HepG2 (cell line): ENCODE measurements at regions not wholly inside any gene's neighbourhood (a gene's known extent, or its start where the extent isn't known, plus 50 kb on each side); places are given as distances from the start of the nearest gene placed in this dataset.
A peak's percentile ranks its signal among the peaks of the same experiment; 100 is the strongest.

Source experiments
- ATAC-seq: fragments of 200-7000 bp; cut with Tn5 transposase; 3 replicates; pipeline ENCODE4 v1.9.1; 2020; ENCODE audit warnings: mild to moderate bottlenecking, moderate library complexity
- BruUV-seq: library from RNA; stranded (reverse); fragments of 400-500 nt; replicated peaks from 2 replicates; lab custom pipeline; 2021; lab: Mats Ljungman, UMichigan
- CTCF ChIA-PET: fragments of 300-600 bp; formaldehyde crosslinking; extraction: SDS; loops from one replicate; lab custom pipeline; 2021; ENCODE audit warnings: low total read pairs, inconsistent platforms, low intra/inter-chr PET ratio; lab: Yijun Ruan, JAX
- POLR2A ChIA-PET: fragments of 350-600 bp; sonication (Branson Sonifier 250); formaldehyde crosslinking; loops from one replicate; lab custom pipeline; 2020; ENCODE audit warnings: antibody characterized with exemption, inconsistent platforms; lab: Yijun Ruan, JAX
- DNase-seq: peaks from one replicate; pipeline ENCODE4 v3.0.0-alpha.2; 2015; ENCODE audit warnings: low spot score
- FAIRE-seq: peaks from 3 replicates; lab custom pipeline; 2011; peaks lifted over from hg19 to GRCh38; lab: Jason Lieb, UNC
- H2AFZ ChIP-seq: one replicate; pipeline ENCODE4 v1.6.1; 2011; ENCODE audit warnings: low read length, inconsistent platforms
- H3K27ac ChIP-seq: fragments of 300-600 bp; 3 replicates; pipeline ENCODE4 v1.8.0; 2011; ENCODE audit warnings: mixed run types, mild to moderate bottlenecking, mixed read lengths, low read length, inconsistent platforms; ENCODE audit not compliant: insufficient read depth; ENCODE audit errors: extremely low read length
- H3K27me3 ChIP-seq, 2 experiments: fragments of 200-600 bp in 1 of 2; 2 replicates in 1 of 2; 3 replicates in 1 of 2; pipeline versions ENCODE4 v1.6.0 to v1.8.0; 2011; ENCODE audit warnings: low read length in 2 of 2, mild to moderate bottlenecking in 2 of 2, moderate library complexity in 2 of 2, inconsistent platforms in 1 of 2; ENCODE audit not compliant: insufficient read depth in 2 of 2, control insufficient read depth in 1 of 2
- H3K36me3 ChIP-seq, 2 experiments: fragments of 200-600 bp in 1 of 2; replicated peaks in 1 of 2; 2 replicates in 1 of 2; 3 replicates in 1 of 2; pipeline versions ENCODE4 v1.5.1 to v1.8.0; 2011; ENCODE audit warnings: low read length in 2 of 2, inconsistent platforms in 1 of 2; ENCODE audit not compliant: insufficient read depth in 2 of 2, control insufficient read depth in 1 of 2
- H3K4me1 ChIP-seq: 2 replicates; pipeline ENCODE4 v1.5.1; 2012; ENCODE audit warnings: low read length, inconsistent platforms; ENCODE audit not compliant: insufficient read depth
- H3K4me2 ChIP-seq: 2 replicates; pipeline ENCODE4 v1.6.0; 2011; ENCODE audit warnings: low read depth, low read length, inconsistent platforms
- H3K4me3 ChIP-seq, 3 experiments: fragments of 200-600 bp in 1 of 3; sonication (generic), shearing (Covaris generic) in 1 of 3; replicated peaks in 1 of 3; 2 replicates each; pipeline ENCODE4 v1.5.1; 2011 to 2016; ENCODE audit warnings: low read length in 3 of 3, inconsistent platforms in 2 of 3, low read depth in 2 of 3, mild to moderate bottlenecking in 2 of 3, control low read depth in 1 of 3, mixed read lengths in 1 of 3; ENCODE audit not compliant: insufficient read depth in 1 of 3
- H3K79me2 ChIP-seq: one replicate; pipeline ENCODE4 v1.6.1; 2011; ENCODE audit warnings: low read length, inconsistent platforms; ENCODE audit not compliant: insufficient read depth
- H3K9ac ChIP-seq: 2 replicates; pipeline ENCODE4 v1.6.0; 2011; ENCODE audit warnings: mild to moderate bottlenecking, low read depth, low read length, inconsistent platforms; ENCODE audit not compliant: insufficient read depth
- H3K9me3 ChIP-seq: 2 replicates; pipeline ENCODE4 v1.5.1; 2012; ENCODE audit warnings: mild to moderate bottlenecking, low read length
- H4K20me1 ChIP-seq: 2 replicates; pipeline ENCODE4 v1.6.0; 2011; ENCODE audit warnings: inconsistent platforms, mild to moderate bottlenecking, low read length, moderate library complexity; ENCODE audit not compliant: insufficient read depth
- MAX ChIP-seq: IDR thresholded peaks from 2 replicates; pipeline ENCODE4 v1.6.1; 2012; ENCODE audit warnings: inconsistent platforms
- MED1 ChIP-seq: sonication (generic); formaldehyde crosslinking; IDR thresholded peaks from 2 replicates; pipeline ENCODE4 v1.4.0; 2020; ENCODE audit warnings: missing genetic modification reagents
- PTBP1 ChIP-seq: fragments of 200-400 bp; formaldehyde crosslinking; IDR thresholded peaks from 2 replicates; pipeline ENCODE4 v1.6.1; 2018; ENCODE audit warnings: low read length, low read depth; ENCODE audit not compliant: poor library complexity, severe bottlenecking
- RAD21 ChIP-seq: fragments of 450-650 bp; formaldehyde crosslinking; IDR thresholded peaks from 2 replicates; pipeline ENCODE4 v1.5.0; 2020; ENCODE audit warnings: mild to moderate bottlenecking
- SAFB2 ChIP-seq: sonication (generic); formaldehyde crosslinking; IDR thresholded peaks from 2 replicates; pipeline ENCODE4 v1.5.1; 2020; ENCODE audit warnings: missing genetic modification reagents, low read depth, mild to moderate bottlenecking, borderline replicate concordance
- SMAD3 ChIP-seq: sonication (generic); formaldehyde crosslinking; IDR thresholded peaks from 2 replicates; pipeline ENCODE4 v1.4.0; 2020; ENCODE audit warnings: missing genetic modification reagents
- SMC3 ChIP-seq: IDR thresholded peaks from 2 replicates; pipeline ENCODE4 v1.6.1; 2011; ENCODE audit warnings: low read length, improper control_type of control experiment
- TEF ChIP-seq: sonication (generic); formaldehyde crosslinking; IDR thresholded peaks from 2 replicates; pipeline ENCODE4 v1.5.0; 2020; ENCODE audit warnings: missing genetic modification reagents
- ZNF124 ChIP-seq: sonication (generic); formaldehyde crosslinking; IDR thresholded peaks from 2 replicates; pipeline ENCODE4 v1.4.0; 2020; ENCODE audit warnings: missing genetic modification reagents
- ZNF225 ChIP-seq: sonication (generic); formaldehyde crosslinking; IDR thresholded peaks from 2 replicates; pipeline ENCODE4 v1.4.0; 2020; ENCODE audit warnings: mild to moderate bottlenecking, missing genetic modification reagents
- ZNF609 ChIP-seq: sonication (generic); formaldehyde crosslinking; IDR thresholded peaks from 2 replicates; pipeline ENCODE4 v1.4.0; 2020; ENCODE audit warnings: mild to moderate bottlenecking, missing genetic modification reagents, borderline replicate concordance
- ZNF768 ChIP-seq: sonication (generic); formaldehyde crosslinking; IDR thresholded peaks from 2 replicates; pipeline ENCODE4 v1.4.0; 2020; ENCODE audit warnings: missing genetic modification reagents
- WGBS: methylation state at CpG from one replicate; pipeline ENCODE4 v1.1.6; 2017; ENCODE audit warnings: low lambda C conversion rate; 5-methylcytosine and 5-hydroxymethylcytosine counted together
- in situ Hi-C: cut with HindIII; loops from 2 replicates; pipeline ENCODE4 v1.10.0; 2017; ENCODE audit warnings: low pct_unique_long_range_greater_than_20kb; ENCODE audit not compliant: extremely low pct_ligation_motif_present
- intact Hi-C: fragments of 100-400 bp; cut with micrococcal nuclease; formaldehyde crosslinking; loops from one replicate; pipeline ENCODE4 v1.10.0; 2022; ENCODE audit not compliant: unreplicated experiment

- 100% methylated on average over 1 of the region's 2 CpGs for WGBS
- no TSS peak for BruUV-seq
- H3K36me3 ChIP-seq: no peaks in the 10 kb centered on the region
- H2AFZ ChIP-seq: no peak overlapping the region
- ATAC-seq: no peak
- no peaks in the 10 kb centered on the region for H4K20me1 ChIP-seq
- intact Hi-C loops: no loop called here
- no peak for DNase-seq
- H3K9ac ChIP-seq: no peak overlapping the region
- in situ Hi-C loops: no loop called here
- H3K79me2 ChIP-seq: no peaks in the 10 kb centered on the region
- peaks cover 0 to 5% of the 10 kb centered on the region in 2 experiments; a peak in 1 of 5 replicates for H3K27me3 ChIP-seq
- no peak for TF ChIP-seq SAFB2
- H3K9me3 ChIP-seq: no peaks in the 10 kb centered on the region
- H3K4me1 ChIP-seq: peaks cover 19% of the 10 kb centered on the region
- ChIA-PET CTCF (no interaction called here), POLR2A (no interaction called here)
- no peak for FAIRE-seq
- no peak overlapping the region for H3K4me2 ChIP-seq
- H3K27ac ChIP-seq: no peak overlapping the region
- no peak overlapping the region for H3K4me3 ChIP-seq
Measured at GRCh38 chr10:44287408-44287807, 97.5 kb downstream of the CXCL12 start.

GRCh38 chr10:44284198-44285084 is 100.5 kb downstream of the CXCL12 start:
- Histone ChIP-seq H3K4me2 (no peak overlapping the region), H4K20me1 (no peaks in the 10 kb centered on the region), H3K36me3 (no peaks in the 10 kb centered on the region), H2AFZ (no peak overlapping the region), H3K27me3 (peaks cover 0 to 5% of the 10 kb centered on the region in 2 experiments; a peak in 1 of 5 replicates), H3K9ac (no peak overlapping the region), H3K4me1 (peaks cover 33% of the 10 kb centered on the region), H3K27ac (no peak overlapping the region), H3K4me3 (no peak overlapping the region), H3K9me3 (no peaks in the 10 kb centered on the region), H3K79me2 (no peaks in the 10 kb centered on the region)
- in situ Hi-C loops: no loop called here
- WGBS: 32% methylated on average over 4 of the region's 6 CpGs
- ATAC-seq (peak; percentile 100), FAIRE-seq (no peak), DNase-seq (peak; percentile 23)
- intact Hi-C loops: no loop called here
- CTCF ChIA-PET: interaction anchor here (0.6 kb wide), 1 partner anchor 63 kb away, joined by 3 read pairs; no protein-coding TSS in a partner anchor
- no TSS peak for BruUV-seq
- POLR2A ChIA-PET: no interaction called here
- no peak for TF ChIP-seq ZNF609 (CRISPR knock-in tag)
- peak; percentile 61; the same call in 1 of the 2 replicates for TF ChIP-seq RAD21
- peak; percentile 53; the same call in 1 of the 2 replicates for TF ChIP-seq ZNF768 (CRISPR knock-in tag)
- peak; percentile 44; the same call in 1 of the 2 replicates for TF ChIP-seq MAX
- 0 out of 2 replicates have a peak, but pooled peaks have one; percentile 9 for TF ChIP-seq MED1
- 0 out of 2 replicates have a peak, but pooled peaks have one; percentile 22 for TF ChIP-seq SMAD3 (CRISPR knock-in tag)
- no peak for TF ChIP-seq TEF (CRISPR knock-in tag)
- TF ChIP-seq PTBP1: no peak
- no peak for TF ChIP-seq ZNF225 (CRISPR knock-in tag)
- peak; percentile 28; the same call in 1 of the 2 replicates for TF ChIP-seq SMC3
- TF ChIP-seq ZNF124 (CRISPR knock-in tag): no peak
